OCI-LY1 (cell line): ENCODE measurements at regions not wholly inside any gene's neighbourhood (a gene's known extent, or its start where the extent isn't known, plus 50 kb on each side); places are given as distances from the start of the nearest gene placed in this dataset.
A peak's percentile ranks its signal among the peaks of the same experiment; 100 is the strongest.

Source experiments
- H2AFZ ChIP-seq: fragments of 200-600 bp; sonication (generic), shearing (Covaris generic); 2 replicates; pipeline ENCODE4 v1.6.0; 2014; ENCODE audit warnings: antibody characterized with exemption, mild to moderate bottlenecking, low read length
- H3F3A ChIP-seq: fragments of 200-600 bp; sonication (generic), shearing (Covaris generic); 2 replicates; pipeline ENCODE4 v1.6.0; 2014; ENCODE audit warnings: mild to moderate bottlenecking, antibody characterized with exemption, low read length, moderate library complexity; ENCODE audit not compliant: insufficient read depth
- H3K27ac ChIP-seq: fragments of 200-600 bp; sonication (generic); 2 replicates; pipeline ENCODE4 v1.5.1; 2014; ENCODE audit warnings: low read length, mixed run types, mild to moderate bottlenecking, low read depth; ENCODE audit not compliant: poor library complexity, severe bottlenecking
- H3K27me3 ChIP-seq: fragments of 200-600 bp; sonication (generic); 2 replicates; pipeline ENCODE4 v1.6.0; 2014; ENCODE audit warnings: antibody characterized with exemption, mild to moderate bottlenecking, low read length, moderate library complexity; ENCODE audit not compliant: insufficient read depth
- H3K36me3 ChIP-seq: fragments of 200-600 bp; sonication (generic); 2 replicates; pipeline ENCODE4 v1.6.1; 2014; ENCODE audit warnings: mild to moderate bottlenecking, antibody characterized with exemption, low read length, moderate library complexity, mixed read lengths; ENCODE audit not compliant: insufficient read depth
- H3K4me1 ChIP-seq: fragments of 200-600 bp; sonication (generic); 2 replicates; pipeline ENCODE4 v1.5.1; 2014; ENCODE audit warnings: mild to moderate bottlenecking, low read length, moderate library complexity; ENCODE audit not compliant: insufficient read depth, severe bottlenecking
- H3K4me2 ChIP-seq: fragments of 200-600 bp; sonication (generic), shearing (Covaris generic); 2 replicates; pipeline ENCODE4 v1.6.1; 2014; ENCODE audit warnings: low read length
- H3K4me3 ChIP-seq: fragments of 200-600 bp; sonication (generic); 2 replicates; pipeline ENCODE4 v1.5.1; 2014; ENCODE audit warnings: low read length, low read depth, mild to moderate bottlenecking, mixed read lengths; ENCODE audit not compliant: poor library complexity, severe bottlenecking
- H3K79me2 ChIP-seq: fragments of 200-600 bp; shearing (Covaris generic); 2 replicates; pipeline ENCODE4 v1.6.1; 2016; ENCODE audit warnings: mixed run types, low read length, mixed read lengths; ENCODE audit not compliant: insufficient read depth
- H3K9ac ChIP-seq: fragments of 200-600 bp; sonication (generic), shearing (Covaris generic); 2 replicates; pipeline ENCODE4 v1.6.1; 2014; ENCODE audit warnings: mild to moderate bottlenecking, low read length, mixed read lengths
- H3K9me2 ChIP-seq: fragments of 200-600 bp; sonication (generic), shearing (Covaris generic); 2 replicates; pipeline ENCODE4 v1.6.1; 2014; ENCODE audit warnings: low read depth, mild to moderate bottlenecking, low read length, mixed read lengths
- H3K9me3 ChIP-seq: fragments of 200-600 bp; shearing (Covaris generic); 2 replicates; pipeline ENCODE4 v1.6.1; 2014; ENCODE audit warnings: low read length, mixed read lengths
- H4K20me1 ChIP-seq: fragments of 200-600 bp; sonication (generic), shearing (Covaris generic); 2 replicates; pipeline ENCODE4 v1.6.0; 2016; ENCODE audit warnings: mild to moderate bottlenecking, low read length; ENCODE audit not compliant: insufficient read depth
- CTCF ChIP-seq: fragments of 200-600 bp; sonication (generic), shearing (Covaris generic); IDR thresholded peaks from 2 replicates; pipeline ENCODE4 v1.5.1; 2017; ENCODE audit warnings: mild to moderate bottlenecking, antibody characterized with exemption, low read length, moderate library complexity, mixed read lengths
- EZH2 ChIP-seq: fragments of 200-600 bp; sonication (generic), shearing (Covaris generic); IDR thresholded peaks from 2 replicates; pipeline ENCODE4 v1.8.0; 2017; ENCODE audit warnings: borderline replicate concordance, mixed run types, mild to moderate bottlenecking, antibody characterized with exemption, low read length, moderate library complexity, mixed read lengths

GRCh38 chr4:41349021-41349420, 92.3 kb downstream of the UCHL1 start:
- Histone ChIP-seq H3K4me1 (no peaks in the 10 kb centered on the region), H3K9me3 (no peaks in the 10 kb centered on the region), H3K4me3 (no peak overlapping the region), H3K27ac (no peak overlapping the region), H3K36me3 (no peaks in the 10 kb centered on the region), H3K79me2 (no peaks in the 10 kb centered on the region), H3K9ac (no peak overlapping the region), H2AFZ (no peak overlapping the region), H3K4me2 (no peak overlapping the region), H3K9me2 (no peaks in the 10 kb centered on the region), H3F3A (no peaks in the 10 kb centered on the region), H4K20me1 (no peaks in the 10 kb centered on the region), H3K27me3 (no peaks in the 10 kb centered on the region)
- TF ChIP-seq CTCF = no peak
- no peak for TF ChIP-seq EZH2

GRCh38 chr4:41358647-41359421, 102.1 kb downstream of the UCHL1 start:
- Histone ChIP-seq H3K27me3 (no peaks in the 10 kb centered on the region), H3K9me2 (no peaks in the 10 kb centered on the region), H3K9ac (no peak overlapping the region), H3F3A (no peaks in the 10 kb centered on the region), H3K9me3 (no peaks in the 10 kb centered on the region), H3K4me3 (no peak overlapping the region), H3K4me1 (no peaks in the 10 kb centered on the region), H4K20me1 (no peaks in the 10 kb centered on the region), H3K36me3 (no peaks in the 10 kb centered on the region), H3K79me2 (no peaks in the 10 kb centered on the region), H3K27ac (no peak overlapping the region), H3K4me2 (no peak overlapping the region), H2AFZ (no peak overlapping the region)
- TF ChIP-seq EZH2 = no peak
- peak; percentile 7; the same call in 1 of the 2 replicates for TF ChIP-seq CTCF

- TF ChIP-seq EZH2 (no peak), CTCF (no peak)
- Histone ChIP-seq H3K27me3 (no peaks in the 10 kb centered on the region), H3K4me2 (no peak overlapping the region)
Measured at GRCh38 chr4:41359422-41359775, 102.7 kb downstream of the UCHL1 start.

More at GRCh38 chr4:41359422-41359775, 102.7 kb downstream of the UCHL1 start:
- Histone ChIP-seq H4K20me1 (no peaks in the 10 kb centered on the region), H3K79me2 (no peaks in the 10 kb centered on the region), H3F3A (no peaks in the 10 kb centered on the region), H3K4me3 (no peak overlapping the region), H3K9me2 (no peaks in the 10 kb centered on the region), H3K27ac (no peak overlapping the region), H3K9me3 (no peaks in the 10 kb centered on the region), H3K4me1 (no peaks in the 10 kb centered on the region), H3K36me3 (no peaks in the 10 kb centered on the region), H2AFZ (no peak overlapping the region), H3K9ac (no peak overlapping the region)
